GM18870 (cell line): ENCODE measurements at regions not wholly inside any gene's neighbourhood (a gene's known extent, or its start where the extent isn't known, plus 50 kb on each side); places are given as distances from the start of the nearest gene placed in this dataset.
"Not testable (repeated sequence)": the region's sequence is repeated elsewhere in the genome, so short reads cannot be mapped to it uniquely, and the experiment has no call there.

Experiments
- ATAC-seq: cut with Tn5 transposase; IDR thresholded peaks from one replicate; pipeline ENCODE4 v1.9.1; 2021; ENCODE audit warnings: moderate library complexity; ENCODE audit not compliant: unreplicated experiment

DNA sequence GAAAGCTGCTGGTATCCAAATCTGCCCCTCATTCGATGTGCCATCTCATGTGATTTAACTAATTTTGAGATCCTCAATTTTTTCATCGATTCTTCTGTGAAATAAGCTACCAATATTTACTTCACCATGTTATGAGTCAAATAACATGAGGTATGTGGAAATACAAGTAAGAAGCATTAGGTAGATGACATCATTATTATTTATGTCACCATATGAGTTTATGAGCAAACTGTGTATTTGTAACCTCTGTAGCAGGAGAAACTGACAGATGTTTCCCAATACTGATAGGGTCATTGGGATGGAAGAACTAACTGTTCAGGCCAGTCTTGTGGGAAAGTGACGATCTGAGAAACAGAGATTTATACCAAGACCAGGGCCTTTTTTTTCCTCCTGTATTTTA, 229.4 kb upstream of the GOT2 start:
- ATAC-seq = no peak

DNA sequence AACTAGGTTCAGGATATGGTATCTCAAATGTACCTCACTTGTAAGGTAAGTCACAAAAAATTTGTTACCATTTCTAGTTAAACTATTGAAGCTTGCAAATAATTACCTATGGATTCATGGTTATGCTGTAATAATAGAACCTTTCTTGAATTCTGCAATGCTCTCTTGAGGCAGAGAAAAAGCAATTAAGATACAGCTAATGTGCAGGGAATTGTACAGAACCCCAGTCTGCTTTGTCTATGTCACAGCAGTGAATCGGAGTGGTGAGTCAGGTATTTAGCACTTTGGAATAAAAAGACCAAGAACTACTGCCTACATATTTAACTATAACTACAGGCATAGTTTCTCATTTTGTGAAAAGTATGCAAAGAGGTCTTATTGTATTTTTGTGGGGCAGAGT, 228.7 kb upstream of the GOT2 start:
- ATAC-seq = no peak

- no peak for ATAC-seq
These were observed 226.4 kb upstream of the GOT2 start for GRCh38 chr16:58960484-58960883.

DNA sequence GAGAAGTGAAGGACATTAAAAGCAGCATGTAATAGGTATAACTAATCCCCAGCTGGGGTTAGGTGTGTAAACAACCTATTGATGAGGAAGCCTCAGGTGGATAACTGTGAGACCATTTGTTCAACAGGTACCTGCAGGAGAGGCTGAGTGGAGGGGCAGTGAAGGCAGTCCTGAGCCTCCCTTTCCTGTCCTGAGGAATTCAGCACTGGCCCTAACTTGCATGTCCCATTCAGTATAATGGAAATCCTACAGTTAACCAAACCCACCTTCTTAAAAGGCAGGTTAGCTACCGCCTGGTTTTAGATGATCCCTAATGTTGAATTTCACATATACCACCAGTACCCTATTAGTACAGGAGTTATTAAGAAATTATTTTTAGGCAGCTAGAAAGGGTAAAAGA, 225.9 kb upstream of the GOT2 start:
- ATAC-seq = no peak

DNA sequence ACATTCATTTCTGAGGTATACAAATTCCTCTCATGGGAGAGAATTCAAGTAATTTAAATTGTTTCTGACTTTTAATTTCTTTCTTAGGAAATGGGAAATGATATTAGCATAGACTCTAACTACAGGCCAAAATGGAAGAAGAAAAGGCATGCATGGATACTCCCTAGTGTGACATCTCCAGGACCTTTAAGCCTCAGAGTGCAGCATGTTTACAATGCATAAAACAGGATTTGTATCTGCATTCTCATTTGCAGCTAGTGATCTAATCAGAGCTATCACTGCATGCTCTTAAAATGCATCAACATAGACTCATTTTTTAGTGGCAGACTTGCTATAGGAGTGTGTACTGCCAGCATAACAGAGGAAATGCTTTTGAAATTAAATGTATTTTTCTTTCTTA, 224.6 kb upstream of the GOT2 start:
- ATAC-seq = no peak

- no peak for ATAC-seq
These were observed 214.1 kb upstream of the GOT2 start for GRCh38 chr16:58948244-58948643.

GRCh38 chr16:58940609-58941008, 206.5 kb upstream of the GOT2 start:
- ATAC-seq = no peak

- ATAC-seq = no peak
These were observed 204.7 kb upstream of the GOT2 start for GRCh38 chr16:58938811-58939210.

DNA sequence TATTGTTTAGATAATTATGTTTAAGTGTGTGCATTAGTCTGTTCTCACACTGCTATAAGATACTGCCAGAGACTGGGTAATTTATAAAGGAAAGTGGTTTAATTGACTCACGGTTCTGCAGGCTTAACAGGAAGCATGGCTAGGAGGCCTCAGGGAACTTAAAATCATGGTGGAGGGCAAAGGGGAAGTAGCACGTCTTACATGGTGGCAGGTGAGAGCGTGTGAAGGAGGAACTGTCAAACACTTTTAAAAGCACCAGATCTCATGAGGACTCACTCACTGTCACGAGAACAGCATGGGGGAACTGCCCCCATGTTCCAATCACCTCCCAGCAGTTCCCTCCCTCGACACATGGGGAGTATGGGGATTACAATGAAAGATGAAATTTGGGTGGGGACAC, 203.5 kb upstream of the GOT2 start:
- no peak for ATAC-seq

DNA sequence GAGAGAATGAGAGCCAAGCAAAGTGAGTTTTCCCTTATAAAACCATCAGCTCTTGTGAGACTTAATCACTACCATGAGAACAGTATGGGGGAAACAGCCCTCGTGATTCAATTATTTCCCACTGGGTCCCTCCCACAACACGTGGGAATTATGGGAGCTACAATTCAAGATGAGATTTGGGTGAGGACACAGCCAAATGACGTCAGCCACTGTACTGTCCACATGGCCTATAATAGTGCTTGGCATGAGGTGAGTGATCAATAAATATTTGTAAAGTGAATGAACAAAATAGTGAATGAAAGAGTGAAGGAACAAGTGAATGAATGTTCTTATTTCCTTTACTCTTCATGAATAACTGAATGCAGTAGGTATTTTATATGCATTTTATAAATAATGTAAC, 199.1 kb upstream of the GOT2 start:
- no peak for ATAC-seq

DNA sequence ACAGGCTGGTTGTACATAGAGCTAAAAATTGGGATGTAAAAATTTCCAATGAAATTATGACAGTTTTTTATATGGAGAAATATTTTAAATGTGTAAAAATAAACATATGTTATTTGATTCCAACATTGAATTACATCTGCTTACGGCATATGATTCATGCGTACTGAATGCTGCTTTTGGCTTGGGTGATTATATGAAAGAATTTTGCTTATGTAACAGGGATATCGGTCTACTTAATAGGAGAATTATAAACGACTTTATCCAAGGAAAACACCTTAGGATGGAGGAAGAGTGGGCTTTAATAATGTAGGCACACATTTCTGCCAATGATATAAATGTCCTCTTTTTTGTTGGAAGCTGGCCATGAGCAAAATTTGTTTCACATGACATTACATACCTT, 197.3 kb upstream of the GOT2 start:
- no peak for ATAC-seq

DNA sequence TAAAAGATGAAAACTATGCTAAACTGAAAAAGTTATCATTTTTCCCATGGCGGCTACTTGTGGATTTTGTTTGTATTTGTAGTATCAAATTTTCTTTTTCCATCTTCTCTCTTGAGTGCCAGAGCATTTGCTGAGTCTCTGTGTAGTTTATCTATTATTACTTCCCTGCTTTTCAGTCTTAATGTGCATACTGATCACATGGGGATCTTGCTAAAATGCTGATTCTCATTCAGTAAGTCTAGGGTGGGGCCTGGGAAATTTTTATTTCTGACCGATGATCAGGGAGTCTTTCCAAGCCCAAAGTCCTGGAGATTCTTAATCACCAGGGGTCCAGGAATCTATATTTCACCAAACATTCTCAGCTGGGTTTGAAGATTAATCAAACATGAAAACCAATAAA, 189.0 kb upstream of the GOT2 start:
- no peak for ATAC-seq

- ATAC-seq = no peak
These were observed 179.3 kb upstream of the GOT2 start for GRCh38 chr16:58913456-58913855.

- ATAC-seq = no peak
These were observed 178.5 kb upstream of the GOT2 start for GRCh38 chr16:58912571-58912970.

DNA sequence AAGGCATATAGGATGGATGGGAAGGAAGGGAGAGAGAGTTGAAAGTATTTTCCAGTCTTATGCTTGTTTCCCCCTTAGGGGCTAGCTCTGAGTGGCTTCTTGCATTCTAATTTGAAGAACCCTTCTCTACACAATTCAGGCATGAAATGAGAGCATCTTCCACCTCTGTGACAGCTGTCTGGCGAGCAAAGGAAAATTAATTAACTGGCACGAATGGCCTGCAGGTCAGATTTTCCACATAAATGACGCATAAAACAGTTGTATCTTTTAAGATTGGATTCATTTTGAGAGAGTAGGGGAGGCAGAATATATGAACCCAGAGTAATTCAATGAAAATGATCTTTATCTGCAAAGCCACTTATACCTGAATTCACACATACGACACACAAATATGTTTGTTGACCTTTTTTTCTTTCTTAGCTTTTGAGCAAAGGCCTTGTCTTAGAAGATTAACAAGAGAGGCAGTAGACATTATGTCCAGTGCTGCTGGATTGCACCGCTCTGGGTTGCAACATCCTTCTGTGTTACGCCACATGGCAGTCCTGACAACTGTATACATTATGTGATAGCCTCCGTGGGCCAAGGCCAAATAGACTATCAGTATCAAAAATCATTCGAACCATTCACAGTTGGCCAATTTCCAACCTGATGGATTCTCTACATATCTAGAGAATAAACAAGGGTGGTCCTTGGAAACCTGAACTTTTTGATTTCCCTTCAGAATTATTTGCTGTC, 173.0 kb upstream of the GOT2 start:
- ATAC-seq = no peak

- no peak for ATAC-seq
These were observed 170.2 kb upstream of the GOT2 start for GRCh38 chr16:58904291-58904690.

DNA sequence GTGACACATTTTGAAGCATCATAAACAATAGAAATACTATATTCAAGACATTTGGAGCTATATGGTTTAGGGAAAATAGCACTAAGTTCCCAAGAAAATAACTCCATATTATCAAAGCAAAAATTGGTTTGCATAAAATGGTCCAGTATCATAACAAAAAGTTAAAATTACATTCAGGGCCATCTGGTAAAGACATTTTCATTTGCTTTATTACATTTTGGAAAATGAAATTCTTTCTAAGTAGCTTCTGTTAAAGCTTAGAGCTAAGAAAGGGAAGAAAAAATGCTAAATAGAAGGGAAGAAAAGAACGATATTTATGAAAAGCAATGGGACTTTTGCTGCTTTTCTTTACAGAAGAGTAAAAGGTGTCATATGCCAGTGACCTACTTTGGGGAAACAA, 155.4 kb upstream of the GOT2 start:
- no peak for ATAC-seq

DNA sequence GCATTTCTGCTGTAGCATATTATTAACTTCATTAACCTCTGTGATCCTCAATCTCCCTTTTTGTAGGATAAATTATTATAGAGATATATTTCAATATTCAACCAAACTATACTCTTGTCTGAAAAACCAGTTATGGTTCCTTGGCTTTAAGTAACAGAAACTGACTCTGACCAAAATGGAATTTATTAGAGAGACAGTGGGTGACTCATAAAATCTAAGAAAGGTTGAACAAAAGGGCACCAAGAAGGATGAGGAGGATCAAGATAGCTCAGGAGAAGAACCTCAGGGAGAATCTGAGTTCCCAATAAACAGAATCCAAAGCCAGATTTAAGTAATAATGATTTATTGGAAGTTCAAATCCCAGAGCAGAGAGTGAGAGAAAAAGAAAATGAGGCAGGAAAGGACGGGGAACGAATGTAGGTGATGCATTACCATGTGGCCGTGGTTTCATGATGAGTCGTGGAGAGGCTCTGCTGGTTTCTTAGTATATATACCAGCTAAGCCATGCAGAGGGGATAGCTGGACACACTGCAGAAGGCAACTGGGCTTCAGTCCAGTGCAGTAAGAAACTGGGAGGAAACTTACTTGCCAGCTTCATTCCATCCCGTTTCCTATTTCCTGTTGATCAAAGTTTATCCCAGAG, 151.5 kb upstream of the GOT2 start:
- ATAC-seq = peak; percentile 46

GRCh38 chr16:58884141-58884540, 150.0 kb upstream of the GOT2 start:
- no peak for ATAC-seq

DNA sequence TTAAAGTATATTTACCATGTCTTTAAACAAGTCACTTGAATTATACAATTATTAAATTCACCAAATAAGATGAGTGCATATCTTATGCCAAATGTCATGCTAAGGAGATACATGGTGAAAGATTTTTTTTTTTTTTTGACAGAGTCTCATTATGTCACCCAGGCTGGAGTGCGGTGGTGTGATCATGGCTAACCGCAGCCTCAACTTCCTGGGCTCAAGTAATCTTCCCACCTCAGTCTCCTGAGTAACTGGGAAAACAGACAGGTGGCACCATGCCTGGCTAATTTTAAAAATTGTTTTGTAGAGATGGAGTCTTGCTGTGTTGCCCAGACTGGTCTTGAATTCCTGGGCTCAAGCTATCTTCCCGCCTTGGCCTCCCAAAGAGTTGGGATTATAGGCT, 149.0 kb upstream of the GOT2 start:
- ATAC-seq = no peak

DNA sequence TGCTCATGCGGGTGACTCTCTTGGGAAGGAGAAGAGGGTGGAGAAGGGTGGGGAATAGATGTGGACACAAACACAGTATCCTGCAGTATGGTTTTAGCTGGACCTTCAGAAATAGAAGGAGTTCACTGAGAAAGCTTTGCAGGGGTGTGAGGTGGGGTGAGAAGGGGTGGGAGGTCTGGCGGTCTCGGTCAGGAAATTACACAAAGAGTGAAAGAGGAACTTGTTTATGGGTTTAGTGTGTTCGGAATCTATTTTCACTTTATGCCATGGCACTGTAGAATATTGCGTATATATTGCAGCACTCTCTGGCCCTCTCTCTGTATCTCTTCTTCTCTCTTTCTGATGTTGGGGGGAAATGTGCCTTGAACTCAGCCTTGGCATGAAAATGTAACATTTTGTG, 148.2 kb upstream of the GOT2 start:
- peak; percentile 97 for ATAC-seq

GRCh38 chr16:58878641-58879040, 144.5 kb upstream of the GOT2 start:
- ATAC-seq = not testable (repeated sequence)

DNA sequence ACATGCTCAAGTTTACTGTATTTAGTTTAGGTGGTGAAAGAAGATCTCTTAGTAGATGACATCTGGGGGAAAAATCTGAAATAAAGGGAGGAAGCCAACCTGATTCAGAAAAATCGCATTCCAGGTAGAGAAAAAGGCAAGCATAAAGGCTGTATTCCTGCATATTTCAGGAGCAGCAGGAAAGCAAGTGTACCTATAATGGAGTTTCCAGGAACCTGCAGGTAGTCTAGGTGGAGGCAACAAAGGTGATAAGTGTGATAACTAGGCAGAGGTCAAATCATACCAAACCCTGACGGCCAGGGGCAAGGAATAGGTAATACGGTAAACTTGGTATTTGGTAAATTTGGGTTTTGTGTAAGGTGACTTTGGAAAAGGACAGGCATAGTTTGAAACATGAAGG, 132.8 kb upstream of the GOT2 start:
- ATAC-seq = no peak
